NB4 (cell line): ENCODE measurements at regions not wholly inside any gene's neighbourhood (a gene's known extent, or its start where the extent isn't known, plus 50 kb on each side); places are given as distances from the start of the nearest gene placed in this dataset.

ENCODE experiments used
- MAX ChIP-seq: IDR thresholded peaks from 2 replicates; pipeline ENCODE4 v1.6.1; 2011; ENCODE audit warnings: low read depth, low read length
- POLR2A ChIP-seq: IDR thresholded peaks from 2 replicates; pipeline ENCODE4 v1.6.1; 2011; ENCODE audit warnings: mild to moderate bottlenecking; ENCODE audit not compliant: insufficient read length; ENCODE audit errors: extremely low read depth

GRCh38 chrX:43313035-43313434 lies 343.1 kb upstream of the MAOA start:
- TF ChIP-seq POLR2A (no peak), MAX (no peak)
